ENCODE measurements at regions not wholly inside any gene's neighbourhood (a gene's known extent, or its start where the extent isn't known, plus 50 kb on each side); places are given as distances from the start of the nearest gene placed in this dataset.

GRCh38 chr1:106768077-106768476 lies 288.4 kb upstream of the PRMT6 start:
- in situ Hi-C loops (cut with HindIII; ENCODE audit: low sequenced_read_pairs), result no loop called here
- H3K4me3 ChIP-seq (ENCODE audit: low read depth, low read length), result no peak overlapping the region
- DNase-seq (ENCODE audit: low read depth), result no peak
- no peak for TF ChIP-seq CTCF (IDR thresholded peaks at IDR 0.05; ENCODE audit: low read depth, low read length, missing control alignments)

GRCh38 chr1:106768501-106768900 lies 288.0 kb upstream of the PRMT6 start:
- peak; percentile 32 for DNase-seq (ENCODE audit: low read depth)
- no peak overlapping the region for H3K4me3 ChIP-seq (ENCODE audit: low read depth, low read length)
- in situ Hi-C loops (cut with HindIII; ENCODE audit: low sequenced_read_pairs), result no loop called here
- TF ChIP-seq CTCF (IDR thresholded peaks at IDR 0.05; ENCODE audit: low read depth, low read length, missing control alignments), result no peak

GRCh38 chr1:106773206-106773605 lies 283.3 kb upstream of the PRMT6 start:
- no peak overlapping the region for H3K4me3 ChIP-seq (ENCODE audit: low read depth, low read length)
- no peak for DNase-seq (ENCODE audit: low read depth)
- in situ Hi-C loops (cut with HindIII; ENCODE audit: low sequenced_read_pairs), result no loop called here
- no peak for TF ChIP-seq CTCF (IDR thresholded peaks at IDR 0.05; ENCODE audit: low read depth, low read length, missing control alignments)

- no peak for TF ChIP-seq CTCF (IDR thresholded peaks at IDR 0.05; ENCODE audit: low read depth, low read length, missing control alignments)
These were observed 276.4 kb upstream of the PRMT6 start for GRCh38 chr1:106780066-106780465.

GRCh38 chr1:106780806-106781569 lies 275.5 kb upstream of the PRMT6 start:
- no peak for TF ChIP-seq CTCF (IDR thresholded peaks at IDR 0.05; ENCODE audit: low read depth, low read length, missing control alignments)
- in situ Hi-C loops (cut with HindIII; ENCODE audit: low sequenced_read_pairs), result no loop called here
- no peak for DNase-seq (ENCODE audit: low read depth)
- H3K4me3 ChIP-seq (ENCODE audit: low read depth, low read length), result no peak overlapping the region

More at GRCh38 chr1:106780066-106780465, 276.4 kb upstream of the PRMT6 start:
- no peak overlapping the region for H3K4me3 ChIP-seq (ENCODE audit: low read depth, low read length)
- in situ Hi-C loops (cut with HindIII; ENCODE audit: low sequenced_read_pairs), result no loop called here
- DNase-seq (ENCODE audit: low read depth), result peak; percentile 34

GRCh38 chr1:106785176-106785575 lies 271.3 kb upstream of the PRMT6 start:
- in situ Hi-C loops (cut with HindIII; ENCODE audit: low sequenced_read_pairs), result no loop called here
- no peak for TF ChIP-seq CTCF (IDR thresholded peaks at IDR 0.05; ENCODE audit: low read depth, low read length, missing control alignments)
- peak; percentile 66 for DNase-seq (ENCODE audit: low read depth)
- no peak overlapping the region for H3K4me3 ChIP-seq (ENCODE audit: low read depth, low read length)
